HCT116 (cell line): ENCODE measurements at regions not wholly inside any gene's neighbourhood (a gene's known extent, or its start where the extent isn't known, plus 50 kb on each side); places are given as distances from the start of the nearest gene placed in this dataset.

Source experiments
- ATAC-seq: fragments of 200-7000 bp; cut with Tn5 transposase; 2 replicates; pipeline ENCODE4 v1.9.1; 2020; ENCODE audit warnings: mild to moderate bottlenecking, moderate library complexity
- BruUV-seq: library from RNA; stranded (reverse); fragments of 400-500 nt; replicated peaks from 2 replicates; lab custom pipeline; 2021; lab: Mats Ljungman, UMichigan
- CTCF ChIA-PET: fragments of 300-600 bp; sonication (Branson Sonifier 250); formaldehyde crosslinking; loops from one replicate; lab custom pipeline; 2021; ENCODE audit warnings: antibody characterized with exemption; lab: Charles Lee
- POLR2A ChIA-PET: fragments of 300-600, 350-600 bp; sonication (Branson Sonifier 250); formaldehyde crosslinking; loops from one replicate; lab custom pipeline; 2021; ENCODE audit warnings: antibody characterized with exemption; lab: Charles Lee
- RAD21 ChIA-PET, 2 experiments: fragments of 300-600 bp; sonication (Branson Sonifier 250); formaldehyde crosslinking; loops; one replicate each; lab custom pipeline; 2023; ENCODE audit warnings: low total read pairs in 2 of 2; ENCODE audit not compliant: uncharacterized antibody in 2 of 2, unreplicated experiment in 2 of 2, low non-redundant PET in 1 of 2; lab: Charles Lee
- DNase-seq: peaks from one replicate; pipeline ENCODE4 v3.0.0-alpha.2; 2010; ENCODE audit warnings: low read depth, low spot score
- H2AFZ ChIP-seq: fragments of 200-600 bp; shearing (Covaris generic), sonication (generic); 2 replicates; pipeline ENCODE4 v1.6.1; 2017; ENCODE audit warnings: low read depth, mixed run types, mixed read lengths, antibody characterized with exemption, low read length; ENCODE audit not compliant: poor library complexity, severe bottlenecking
- H3K27ac ChIP-seq: 2 replicates; pipeline ENCODE4 v1.5.1; 2012; ENCODE audit warnings: low read depth, low read length
- H3K27me3 ChIP-seq: fragments of 200-600 bp; sonication (generic); 2 replicates; pipeline ENCODE4 v1.6.1; 2016; ENCODE audit warnings: mixed run types, low read length, mixed read lengths; ENCODE audit not compliant: insufficient read depth
- H3K36me3 ChIP-seq, 2 experiments: fragments of 200-500 bp in 1 of 2; fragments of 200-600 bp in 1 of 2; sonication (Bioruptor generic) in 1 of 2; sonication (generic) in 1 of 2; 2 replicates each; pipeline versions ENCODE4 v1.5.1 to v1.6.1; 2014 to 2016; ENCODE audit warnings: low read length in 2 of 2, inconsistent platforms in 1 of 2, mixed read lengths in 1 of 2, mixed run types in 1 of 2; ENCODE audit not compliant: insufficient read depth in 2 of 2, control insufficient read depth in 1 of 2
- H3K4me1 ChIP-seq, 2 experiments: fragments of 200-600 bp in 1 of 2; sonication (generic) in 1 of 2; 2 replicates each; pipeline versions ENCODE4 v1.5.1 to v1.6.1; 2012 to 2017; ENCODE audit warnings: low read length in 2 of 2, inconsistent platforms in 1 of 2, mild to moderate bottlenecking in 1 of 2, mixed read lengths in 1 of 2, mixed run types in 1 of 2, moderate library complexity in 1 of 2; ENCODE audit not compliant: insufficient read depth in 2 of 2, control insufficient read depth in 1 of 2
- H3K4me2 ChIP-seq: fragments of 200-600 bp; sonication (generic); 2 replicates; pipeline ENCODE4 v1.6.1; 2017; ENCODE audit warnings: mixed run types, low read length, mixed read lengths
- H3K4me3 ChIP-seq, 2 experiments: fragments of 200-600 bp in 1 of 2; sonication (generic) in 1 of 2; replicated peaks in 1 of 2; 2 replicates each; pipeline ENCODE4 v1.5.1; 2011 to 2016; ENCODE audit warnings: low read length in 2 of 2, control low read depth in 1 of 2, low read depth in 1 of 2, mild to moderate bottlenecking in 1 of 2, mixed read lengths in 1 of 2, mixed run types in 1 of 2
- H3K79me2 ChIP-seq: fragments of 200-600 bp; sonication (generic); 2 replicates; pipeline ENCODE4 v1.6.1; 2017; ENCODE audit warnings: mild to moderate bottlenecking, mixed run types, low read length, moderate library complexity, mixed read lengths; ENCODE audit not compliant: insufficient read depth
- H3K9ac ChIP-seq: fragments of 200-600 bp; sonication (generic); 2 replicates; pipeline ENCODE4 v1.6.1; 2016; ENCODE audit warnings: low read length, mixed read lengths
- H3K9me2 ChIP-seq: fragments of 200-600 bp; sonication (generic), shearing (Covaris generic); 2 replicates; pipeline ENCODE4 v1.6.1; 2017; ENCODE audit warnings: mixed run types, mild to moderate bottlenecking, moderate library complexity; ENCODE audit not compliant: insufficient read depth
- H3K9me3 ChIP-seq, 2 experiments: fragments of 200-500 bp in 1 of 2; fragments of 200-600 bp in 1 of 2; sonication (Bioruptor generic) in 1 of 2; sonication (generic) in 1 of 2; 2 replicates each; pipeline ENCODE4 v1.6.1; 2014 to 2017; ENCODE audit warnings: low read length in 2 of 2, mixed read lengths in 2 of 2, inconsistent platforms in 1 of 2, low read depth in 1 of 2, mild to moderate bottlenecking in 1 of 2, mixed run types in 1 of 2, moderate library complexity in 1 of 2; ENCODE audit not compliant: control insufficient read depth in 1 of 2, insufficient read depth in 1 of 2
- H4K20me1 ChIP-seq: fragments of 200-600 bp; sonication (generic), shearing (Covaris generic); 2 replicates; pipeline ENCODE4 v1.6.1; 2017; ENCODE audit warnings: mixed run types, mild to moderate bottlenecking, moderate library complexity; ENCODE audit not compliant: insufficient read depth
- CBX3 ChIP-seq: IDR thresholded peaks from 2 replicates; pipeline ENCODE4 v1.6.1; 2012; ENCODE audit warnings: low read depth
- CTCF ChIP-seq, 3 experiments: fragments of 200-600 bp in 1 of 3; sonication (generic) in 1 of 3; IDR thresholded peaks in 2 of 3; conservative IDR thresholded peaks in 1 of 3; 2 replicates each; pipeline ENCODE4 v1.5.1; 2012 to 2017; ENCODE audit warnings: low read depth in 2 of 3, low read length in 2 of 3, antibody characterized with exemption in 1 of 3, borderline replicate concordance in 1 of 3, control low read depth in 1 of 3, mild to moderate bottlenecking in 1 of 3, mixed read lengths in 1 of 3, mixed run types in 1 of 3, moderate library complexity in 1 of 3; ENCODE audit not compliant: insufficient read depth in 1 of 3
- EGR1 ChIP-seq: IDR thresholded peaks from 2 replicates; pipeline ENCODE4 v1.6.1; 2012; ENCODE audit warnings: low read depth
- ELF1 ChIP-seq: IDR thresholded peaks from 2 replicates; pipeline ENCODE4 v1.6.1; 2012; ENCODE audit warnings: low read depth, borderline replicate concordance
- EZH2 ChIP-seq: fragments of 200-600 bp; sonication (generic); IDR thresholded peaks from 2 replicates; pipeline ENCODE4 v1.6.1; 2017; ENCODE audit warnings: antibody characterized with exemption, mixed run types
- EZH2phosphoT487 ChIP-seq: fragments of 200-600 bp; IDR thresholded peaks from 2 replicates; pipeline ENCODE4 v1.6.1; 2018; ENCODE audit warnings: antibody characterized with exemption, borderline replicate concordance
- JUND ChIP-seq: IDR thresholded peaks from 2 replicates; pipeline ENCODE4 v1.6.1; 2012
- MAX ChIP-seq: IDR thresholded peaks from 2 replicates; pipeline ENCODE4 v1.6.1; 2012
- POLR2A ChIP-seq: IDR thresholded peaks from 2 replicates; pipeline ENCODE4 v1.7.0; 2011; ENCODE audit warnings: borderline replicate concordance; ENCODE audit not compliant: insufficient read depth, insufficient read length; ENCODE audit errors: extremely low read depth
- POLR2AphosphoS5 ChIP-seq: IDR thresholded peaks from 2 replicates; pipeline ENCODE4 v1.6.1; 2011; ENCODE audit warnings: mild to moderate bottlenecking, low read depth, low read length, moderate library complexity
- SP1 ChIP-seq: IDR thresholded peaks from 2 replicates; pipeline ENCODE4 v1.6.1; 2012; ENCODE audit warnings: low read depth
- SRF ChIP-seq: IDR thresholded peaks from 2 replicates; pipeline ENCODE4 v1.6.1; 2012; ENCODE audit warnings: low read depth
- TCF7L2 ChIP-seq: IDR thresholded peaks from 2 replicates; pipeline ENCODE4 v1.7.0; 2011; ENCODE audit warnings: borderline replicate concordance, inconsistent platforms; ENCODE audit not compliant: insufficient read depth, insufficient read length; ENCODE audit errors: extremely low read depth
- YY1 ChIP-seq: IDR thresholded peaks from 2 replicates; pipeline ENCODE4 v1.6.1; 2011; ENCODE audit warnings: low read length, low read depth, moderate library complexity, mild to moderate bottlenecking; ENCODE audit not compliant: insufficient replicate concordance; ENCODE audit errors: extremely low read depth
- ZFX ChIP-seq: fragments of 450-650 bp; IDR thresholded peaks from 2 replicates; pipeline ENCODE4 v1.6.1; 2017
- intact Hi-C: fragments of 100-400 bp; cut with micrococcal nuclease; formaldehyde crosslinking; loops from 2 replicates; pipeline ENCODE4 v1.10.0; 2022

GRCh38 chr1:47616036-47616435 is 178.2 kb downstream of the FOXD2 start:
- H3K9me3 ChIP-seq, result no peaks in the 10 kb centered on the region
- no peaks in the 10 kb centered on the region for H3K27me3 ChIP-seq
- no peak for ATAC-seq
- H2AFZ ChIP-seq, result no peak overlapping the region
- no peak for TF ChIP-seq JUND
- TF ChIP-seq EGR1, result no peak
- TF ChIP-seq SP1, result no peak
- TF ChIP-seq TCF7L2, result no peak
- no peak for TF ChIP-seq ZFX
- no peak for TF ChIP-seq ELF1
- no peak for TF ChIP-seq EZH2phosphoT487
- TF ChIP-seq YY1, result no peak
- TF ChIP-seq CBX3, result no peak
- BruUV-seq, result no TSS peak
- ChIA-PET POLR2A (no interaction called here), RAD21 (no interaction called here), CTCF (no interaction called here)
- intact Hi-C loops, result no loop called here
- no peak overlapping the region for H3K4me3 ChIP-seq
- H3K9me2 ChIP-seq, result no peaks in the 10 kb centered on the region
- no peaks in the 10 kb centered on the region for H4K20me1 ChIP-seq
- peaks cover 6 to 11% of the 10 kb centered on the region in 2 experiments; a peak in 2 of 4 replicates for H3K4me1 ChIP-seq
- no peak overlapping the region for H3K27ac ChIP-seq
- no peak overlapping the region for H3K4me2 ChIP-seq
- no peak overlapping the region for H3K9ac ChIP-seq
- H3K36me3 ChIP-seq, result no peaks in the 10 kb centered on the region
- DNase-seq, result no peak
- no peaks in the 10 kb centered on the region for H3K79me2 ChIP-seq

GRCh38 chr1:47616906-47617305 is 179.1 kb downstream of the FOXD2 start:
- Histone ChIP-seq H3K27ac (no peak overlapping the region), H4K20me1 (no peaks in the 10 kb centered on the region), H2AFZ (no peak overlapping the region), H3K4me1 (peaks cover 6 to 11% of the 10 kb centered on the region in 2 experiments; a peak in 2 of 4 replicates), H3K9ac (no peak overlapping the region), H3K79me2 (no peaks in the 10 kb centered on the region), H3K4me2 (no peak overlapping the region), H3K9me2 (no peaks in the 10 kb centered on the region), H3K36me3 (no peaks in the 10 kb centered on the region), H3K27me3 (no peaks in the 10 kb centered on the region), H3K9me3 (no peaks in the 10 kb centered on the region), H3K4me3 (no peak overlapping the region)
- ATAC-seq (no peak), DNase-seq (no peak)
- no TSS peak for BruUV-seq
- TF ChIP-seq EZH2 (no peak), TCF7L2 (no peak), POLR2A (no peak), EZH2phosphoT487 (no peak), CTCF (IDR thresholded peaks at IDR 0.05 in 2 of 3, conservative IDR thresholded peaks at IDR 0.05 in 1 of 3; ENCODE audit: borderline replicate concordance in 1 of 3, insufficient read depth in 1 of 3, low read depth in 2 of 3, low read length in 2 of 3) (no peak), POLR2AphosphoS5 (no peak), MAX (no peak), JUND (no peak), YY1 (no peak), SRF (no peak)
- ChIA-PET CTCF (no interaction called here), RAD21 (no interaction called here), POLR2A (no interaction called here)
- intact Hi-C loops, result no loop called here
